SK-N-SH treated with all-trans-retinoic acid at 6 μM for 48 hours (cell line): ENCODE measurements at regions not wholly inside any gene's neighbourhood (a gene's known extent, or its start where the extent isn't known, plus 50 kb on each side); places are given as distances from the start of the nearest gene placed in this dataset.

ENCODE experiments used
- ATAC-seq: fragments of 200-7000 bp; cut with Tn5 transposase; 3 replicates; pipeline ENCODE4 v1.9.1; 2020; ENCODE audit warnings: mild to moderate bottlenecking, moderate library complexity
- ARNTL ChIP-seq: fragments of 450-650 bp; formaldehyde crosslinking; IDR thresholded peaks from 2 replicates; pipeline ENCODE4 v1.5.0; 2020; ENCODE audit warnings: low read depth, mild to moderate bottlenecking, moderate library complexity, borderline replicate concordance
- BACH2 ChIP-seq: fragments of 250-450 bp; sonication (Bioruptor Pico); IDR thresholded peaks from 2 replicates; pipeline ENCODE4 v1.9.0; 2021; ENCODE audit warnings: mild to moderate bottlenecking, borderline replicate concordance
- CSDC2 ChIP-seq: fragments of 250-450 bp; sonication (Bioruptor Pico); IDR thresholded peaks from 2 replicates; pipeline ENCODE4 v1.5.0; 2020; ENCODE audit warnings: mild to moderate bottlenecking, moderate library complexity
- ESRRG ChIP-seq: fragments of 250-450 bp; sonication (Bioruptor Pico); IDR thresholded peaks from 2 replicates; pipeline ENCODE4 v1.6.1; 2021; ENCODE audit warnings: mild to moderate bottlenecking
- GLIS3 ChIP-seq: fragments of 250-450 bp; sonication (Bioruptor Pico); IDR thresholded peaks from 2 replicates; pipeline ENCODE4 v1.5.0; 2020; ENCODE audit warnings: mild to moderate bottlenecking, moderate library complexity
- OSR1 ChIP-seq: fragments of 250-450 bp; sonication (Bioruptor Pico); IDR thresholded peaks from 2 replicates; pipeline ENCODE4 v1.8.0; 2022; ENCODE audit warnings: moderate library complexity, mild to moderate bottlenecking, inconsistent platforms
- PPARA ChIP-seq: fragments of 250-450 bp; sonication (Bioruptor Pico); IDR thresholded peaks from 2 replicates; pipeline ENCODE4 v1.5.0; 2020; ENCODE audit warnings: mild to moderate bottlenecking, borderline replicate concordance
- RARB ChIP-seq: fragments of 250-450 bp; sonication (Bioruptor Pico); IDR thresholded peaks from 2 replicates; pipeline ENCODE4 v1.8.0; 2021; ENCODE audit warnings: mild to moderate bottlenecking, moderate library complexity
- TCF4 ChIP-seq: fragments of 250-450 bp; sonication (Bioruptor Pico); IDR thresholded peaks from 2 replicates; pipeline ENCODE4 v1.8.0; 2021; ENCODE audit warnings: mild to moderate bottlenecking, moderate library complexity, borderline replicate concordance
- TOX ChIP-seq: fragments of 250-450 bp; sonication (Bioruptor Pico); IDR thresholded peaks from 2 replicates; pipeline ENCODE4 v1.8.0; 2021; ENCODE audit warnings: mild to moderate bottlenecking, moderate library complexity, borderline replicate concordance
- ZC3H10 ChIP-seq: fragments of 250-450 bp; sonication (Bioruptor Pico); IDR thresholded peaks from 2 replicates; pipeline ENCODE4 v1.5.1; 2021; ENCODE audit warnings: mild to moderate bottlenecking, moderate library complexity
- ZFP30 ChIP-seq: fragments of 450-650 bp; formaldehyde crosslinking; IDR thresholded peaks from 2 replicates; pipeline ENCODE4 v1.5.0; 2022; ENCODE audit warnings: mild to moderate bottlenecking, moderate library complexity
- ZNF565 ChIP-seq: fragments of 450-650 bp; formaldehyde crosslinking; conservative IDR thresholded peaks from 2 replicates; pipeline ENCODE4 v1.5.0; 2020; ENCODE audit warnings: low read depth, mild to moderate bottlenecking, moderate library complexity
- ZNF70 ChIP-seq: fragments of 450-650 bp; formaldehyde crosslinking; IDR thresholded peaks from 2 replicates; pipeline ENCODE4 v1.5.0; 2020; ENCODE audit warnings: mild to moderate bottlenecking, moderate library complexity
- ZNF8 ChIP-seq: fragments of 450-650 bp; formaldehyde crosslinking; IDR thresholded peaks from 2 replicates; pipeline ENCODE4 v1.5.0; 2020; ENCODE audit warnings: mild to moderate bottlenecking, moderate library complexity
- TF ChIP-seq, protein P1 (sequence below): fragments of 250-450 bp; sonication (Bioruptor Pico); IDR thresholded peaks from 2 replicates; pipeline ENCODE4 v1.5.1; 2020; ENCODE audit warnings: low read depth, mild to moderate bottlenecking, moderate library complexity
- TF ChIP-seq, protein P2 (sequence below): fragments of 250-450 bp; sonication (Bioruptor Pico); IDR thresholded peaks from 2 replicates; pipeline ENCODE4 v1.8.0; 2020; ENCODE audit warnings: mild to moderate bottlenecking, moderate library complexity, borderline replicate concordance
- TF ChIP-seq, protein P3 (sequence below): fragments of 250-450 bp; sonication (Bioruptor Pico); IDR thresholded peaks from 2 replicates; pipeline ENCODE4 v1.8.0; 2021; ENCODE audit warnings: low read depth, mild to moderate bottlenecking, moderate library complexity, borderline replicate concordance
- TF ChIP-seq, protein P4 (sequence below): fragments of 250-450 bp; sonication (Bioruptor Pico); IDR thresholded peaks from 2 replicates; pipeline ENCODE4 v1.5.1; 2021; ENCODE audit warnings: mild to moderate bottlenecking, moderate library complexity

DNA sequence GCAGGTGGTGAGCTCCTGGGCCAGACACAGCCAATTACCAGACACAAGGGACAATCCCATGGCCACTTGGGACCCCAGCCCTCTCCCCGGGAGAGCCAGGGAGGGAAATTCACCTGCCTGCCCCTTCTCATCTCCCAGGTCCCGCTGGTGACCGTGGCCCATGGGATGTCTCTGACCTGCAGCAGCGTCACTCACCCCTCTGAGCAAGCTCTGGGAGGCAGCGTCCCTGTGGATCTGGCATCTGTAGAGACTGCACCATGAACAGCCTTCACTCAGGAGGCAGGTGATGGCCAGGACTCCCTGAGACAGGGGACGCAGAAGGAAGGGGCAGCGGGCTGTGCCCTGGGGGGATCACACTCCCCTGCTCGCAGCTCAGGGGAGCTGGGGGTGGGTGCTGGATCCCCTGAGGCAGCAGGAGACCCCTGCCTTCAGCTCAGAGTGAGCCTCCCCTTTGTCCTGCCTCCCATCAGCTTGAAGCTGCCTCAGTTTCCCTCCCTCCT is 90.8 kb downstream of the FOXL3 start:
- no peak for ATAC-seq
- TF ChIP-seq ESRRG (no peak), ZNF8 (CRISPR knock-in tag) (no peak), ARNTL (CRISPR knock-in tag) (no peak), CSDC2 (CRISPR knock-in tag) (no peak), RARB (CRISPR knock-in tag) (no peak)
- TF ChIP-seq, protein P1, sequence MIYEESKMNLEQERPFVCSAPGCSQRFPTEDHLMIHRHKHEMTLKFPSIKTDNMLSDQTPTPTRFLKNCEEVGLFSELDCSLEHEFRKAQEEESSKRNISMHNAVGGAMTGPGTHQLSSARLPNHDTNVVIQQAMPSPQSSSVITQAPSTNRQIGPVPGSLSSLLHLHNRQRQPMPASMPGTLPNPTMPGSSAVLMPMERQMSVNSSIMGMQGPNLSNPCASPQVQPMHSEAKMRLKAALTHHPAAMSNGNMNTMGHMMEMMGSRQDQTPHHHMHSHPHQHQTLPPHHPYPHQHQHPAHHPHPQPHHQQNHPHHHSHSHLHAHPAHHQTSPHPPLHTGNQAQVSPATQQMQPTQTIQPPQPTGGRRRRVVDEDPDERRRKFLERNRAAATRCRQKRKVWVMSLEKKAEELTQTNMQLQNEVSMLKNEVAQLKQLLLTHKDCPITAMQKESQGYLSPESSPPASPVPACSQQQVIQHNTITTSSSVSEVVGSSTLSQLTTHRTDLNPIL: no peak

DNA sequence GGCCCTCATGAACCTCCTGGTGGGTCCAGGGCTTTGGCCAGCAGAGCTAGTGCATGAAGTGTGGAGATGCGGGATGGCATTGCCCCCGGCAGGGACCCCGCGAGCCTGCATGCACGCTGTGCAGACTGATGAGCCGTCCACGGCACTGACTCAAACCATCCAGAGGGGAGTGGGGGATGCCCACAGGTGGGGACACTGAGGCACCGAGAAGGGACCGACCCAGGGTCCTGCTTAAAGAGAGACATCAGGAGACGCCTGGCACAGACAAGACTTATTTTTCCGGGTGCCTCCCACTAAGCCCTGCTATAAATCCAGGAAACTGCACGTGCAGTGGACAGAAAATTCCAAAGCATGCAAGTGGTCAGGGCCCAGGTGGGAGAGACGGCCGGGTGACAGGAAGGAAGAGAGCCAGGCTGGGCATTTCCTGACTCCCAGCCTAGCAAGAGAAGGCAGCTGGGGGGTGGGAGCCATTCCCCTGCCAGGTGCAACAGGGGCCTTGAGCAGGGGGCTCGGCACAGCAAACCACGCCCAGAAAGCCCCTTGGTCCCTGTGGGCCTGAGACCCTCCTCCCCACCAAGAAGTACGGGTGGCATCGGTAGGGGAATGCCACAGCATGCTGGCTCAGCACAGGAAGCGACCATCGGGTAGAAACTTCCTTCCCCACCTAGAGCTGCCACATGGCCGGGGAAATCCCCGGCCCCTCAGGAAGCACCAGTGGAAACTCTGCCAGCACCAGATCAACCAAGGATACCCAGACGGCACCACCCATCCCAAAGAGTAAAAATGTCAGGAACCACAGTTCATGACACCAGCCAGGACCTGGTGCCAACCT is 91.5 kb downstream of the FOXL3 start:
- no peak for ATAC-seq
- TF ChIP-seq, protein P2, sequence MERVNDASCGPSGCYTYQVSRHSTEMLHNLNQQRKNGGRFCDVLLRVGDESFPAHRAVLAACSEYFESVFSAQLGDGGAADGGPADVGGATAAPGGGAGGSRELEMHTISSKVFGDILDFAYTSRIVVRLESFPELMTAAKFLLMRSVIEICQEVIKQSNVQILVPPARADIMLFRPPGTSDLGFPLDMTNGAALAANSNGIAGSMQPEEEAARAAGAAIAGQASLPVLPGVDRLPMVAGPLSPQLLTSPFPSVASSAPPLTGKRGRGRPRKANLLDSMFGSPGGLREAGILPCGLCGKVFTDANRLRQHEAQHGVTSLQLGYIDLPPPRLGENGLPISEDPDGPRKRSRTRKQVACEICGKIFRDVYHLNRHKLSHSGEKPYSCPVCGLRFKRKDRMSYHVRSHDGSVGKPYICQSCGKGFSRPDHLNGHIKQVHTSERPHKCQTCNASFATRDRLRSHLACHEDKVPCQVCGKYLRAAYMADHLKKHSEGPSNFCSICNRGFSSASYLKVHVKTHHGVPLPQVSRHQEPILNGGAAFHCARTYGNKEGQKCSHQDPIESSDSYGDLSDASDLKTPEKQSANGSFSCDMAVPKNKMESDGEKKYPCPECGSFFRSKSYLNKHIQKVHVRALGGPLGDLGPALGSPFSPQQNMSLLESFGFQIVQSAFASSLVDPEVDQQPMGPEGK: no peak
- no peak for TF ChIP-seq TOX (CRISPR knock-in tag)
- TF ChIP-seq OSR1 (CRISPR knock-in tag): no peak
- no peak for TF ChIP-seq PPARA (CRISPR knock-in tag)
- TF ChIP-seq ARNTL (CRISPR knock-in tag): no peak
- TF ChIP-seq RARB (CRISPR knock-in tag): no peak
- TF ChIP-seq, protein P3, sequence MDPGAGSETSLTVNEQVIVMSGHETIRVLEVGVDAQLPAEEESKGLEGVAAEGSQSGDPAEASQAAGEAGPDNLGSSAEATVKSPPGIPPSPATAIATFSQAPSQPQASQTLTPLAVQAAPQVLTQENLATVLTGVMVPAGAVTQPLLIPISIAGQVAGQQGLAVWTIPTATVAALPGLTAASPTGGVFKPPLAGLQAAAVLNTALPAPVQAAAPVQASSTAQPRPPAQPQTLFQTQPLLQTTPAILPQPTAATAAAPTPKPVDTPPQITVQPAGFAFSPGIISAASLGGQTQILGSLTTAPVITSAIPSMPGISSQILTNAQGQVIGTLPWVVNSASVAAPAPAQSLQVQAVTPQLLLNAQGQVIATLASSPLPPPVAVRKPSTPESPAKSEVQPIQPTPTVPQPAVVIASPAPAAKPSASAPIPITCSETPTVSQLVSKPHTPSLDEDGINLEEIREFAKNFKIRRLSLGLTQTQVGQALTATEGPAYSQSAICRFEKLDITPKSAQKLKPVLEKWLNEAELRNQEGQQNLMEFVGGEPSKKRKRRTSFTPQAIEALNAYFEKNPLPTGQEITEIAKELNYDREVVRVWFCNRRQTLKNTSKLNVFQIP (CRISPR knock-in tag): no peak
- TF ChIP-seq ZFP30 (CRISPR knock-in tag): no peak
- TF ChIP-seq BACH2 (CRISPR knock-in tag): no peak
- TF ChIP-seq TCF4 (CRISPR knock-in tag): no peak
- TF ChIP-seq ZNF8 (CRISPR knock-in tag): no peak

- TF ChIP-seq ZNF70 (CRISPR knock-in tag) (no peak), ZC3H10 (CRISPR knock-in tag) (no peak), PPARA (CRISPR knock-in tag) (no peak), ZNF565 (no peak), RARB (CRISPR knock-in tag) (no peak), OSR1 (CRISPR knock-in tag) (no peak), ESRRG (no peak), GLIS3 (CRISPR knock-in tag) (no peak)
- TF ChIP-seq, protein P3 (CRISPR knock-in tag): no peak
- ATAC-seq: no peak
Measured at GRCh38 chr7:382043-382400, 92.1 kb downstream of the FOXL3 start.

DNA sequence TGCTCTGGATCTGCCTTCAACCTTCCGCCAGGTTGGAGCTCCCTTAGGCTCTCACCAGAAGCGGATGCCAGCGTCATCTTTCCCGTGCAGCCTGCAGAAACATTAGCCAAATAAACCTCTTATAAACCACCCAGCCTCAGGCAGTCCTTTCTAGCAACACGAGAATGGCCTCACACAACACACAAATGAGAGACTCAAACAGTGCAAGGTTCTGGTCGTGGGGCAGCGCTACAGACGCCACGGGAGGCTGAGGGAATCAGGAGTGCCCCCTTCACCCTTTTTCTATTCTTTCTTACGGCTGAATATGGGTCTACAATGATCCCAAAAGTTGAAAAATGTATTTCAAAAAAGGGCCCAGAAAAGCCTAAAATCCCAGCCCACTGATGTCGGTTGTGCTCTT is 96.4 kb downstream of the FOXL3 start:
- no peak for ATAC-seq

More for the DNA sequence above, 96.4 kb downstream of the FOXL3 start:
- TF ChIP-seq GLIS3 (CRISPR knock-in tag) (no peak), ZNF70 (CRISPR knock-in tag) (no peak), ZC3H10 (CRISPR knock-in tag) (no peak), RARB (CRISPR knock-in tag) (no peak), TCF4 (CRISPR knock-in tag) (no peak), ARNTL (CRISPR knock-in tag) (no peak), ZFP30 (CRISPR knock-in tag) (no peak), ZNF565 (no peak), PPARA (CRISPR knock-in tag) (no peak), ZNF8 (CRISPR knock-in tag) (no peak), OSR1 (CRISPR knock-in tag) (no peak)
- TF ChIP-seq, protein P2: no peak
- TF ChIP-seq, protein P4, sequence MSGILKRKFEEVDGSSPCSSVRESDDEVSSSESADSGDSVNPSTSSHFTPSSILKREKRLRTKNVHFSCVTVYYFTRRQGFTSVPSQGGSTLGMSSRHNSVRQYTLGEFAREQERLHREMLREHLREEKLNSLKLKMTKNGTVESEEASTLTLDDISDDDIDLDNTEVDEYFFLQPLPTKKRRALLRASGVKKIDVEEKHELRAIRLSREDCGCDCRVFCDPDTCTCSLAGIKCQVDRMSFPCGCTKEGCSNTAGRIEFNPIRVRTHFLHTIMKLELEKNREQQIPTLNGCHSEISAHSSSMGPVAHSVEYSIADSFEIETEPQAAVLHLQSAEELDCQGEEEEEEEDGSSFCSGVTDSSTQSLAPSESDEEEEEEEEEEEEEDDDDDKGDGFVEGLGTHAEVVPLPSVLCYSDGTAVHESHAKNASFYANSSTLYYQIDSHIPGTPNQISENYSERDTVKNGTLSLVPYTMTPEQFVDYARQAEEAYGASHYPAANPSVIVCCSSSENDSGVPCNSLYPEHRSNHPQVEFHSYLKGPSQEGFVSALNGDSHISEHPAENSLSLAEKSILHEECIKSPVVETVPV (CRISPR knock-in tag): no peak
- TF ChIP-seq, protein P3 (CRISPR knock-in tag): no peak
